PC-3 (cell line): ENCODE measurements at regions not wholly inside any gene's neighbourhood (a gene's known extent, or its start where the extent isn't known, plus 50 kb on each side); places are given as distances from the start of the nearest gene placed in this dataset.

Experiments
- EZH2 ChIP-seq: fragments of 300-600 bp; sonication (generic); IDR thresholded peaks from one replicate; pipeline ENCODE4 v1.6.1; 2017; ENCODE audit warnings: antibody characterized with exemption, mild to moderate bottlenecking, low read length; ENCODE audit not compliant: unreplicated experiment
- EZH2phosphoT487 ChIP-seq: fragments of 300-600 bp; sonication (generic); IDR thresholded peaks from 2 replicates; pipeline ENCODE4 v1.6.1; 2018; ENCODE audit warnings: mild to moderate bottlenecking, antibody characterized with exemption, low read length, borderline replicate concordance
- TF ChIP-seq, protein P1 (sequence below): fragments of 300-600 bp; sonication (generic); conservative IDR thresholded peaks from 2 replicates; pipeline ENCODE4 v1.5.1; 2017; ENCODE audit warnings: antibody characterized with exemption, low read depth, mild to moderate bottlenecking, low read length

DNA sequence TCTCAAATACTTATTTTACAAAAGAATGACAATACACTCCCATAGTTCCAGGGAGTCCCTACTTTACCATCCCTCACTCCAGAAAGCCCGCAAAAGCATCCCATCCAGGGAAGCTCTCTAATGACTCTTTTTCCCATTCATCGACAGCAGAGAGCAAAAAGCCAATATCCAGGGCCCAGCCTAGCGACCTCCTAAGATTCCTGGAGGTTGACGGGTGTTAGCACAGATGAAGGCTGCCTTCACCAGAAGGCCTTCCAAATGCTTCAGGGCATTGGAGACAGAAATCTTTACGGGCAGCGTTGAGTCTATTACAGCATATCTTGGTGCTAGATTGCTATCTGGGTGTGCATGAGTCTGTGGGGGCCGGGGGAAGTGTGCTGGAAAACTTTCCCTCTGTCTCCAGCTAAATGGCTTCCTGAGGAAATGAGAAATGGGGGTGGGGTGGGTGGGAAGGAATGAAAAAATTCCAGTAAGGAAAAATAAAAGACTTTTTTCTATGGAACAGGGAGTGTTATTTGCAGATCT, 136.6 kb downstream of the PROX1 start:
- no peak for TF ChIP-seq EZH2phosphoT487
- TF ChIP-seq, protein P1, sequence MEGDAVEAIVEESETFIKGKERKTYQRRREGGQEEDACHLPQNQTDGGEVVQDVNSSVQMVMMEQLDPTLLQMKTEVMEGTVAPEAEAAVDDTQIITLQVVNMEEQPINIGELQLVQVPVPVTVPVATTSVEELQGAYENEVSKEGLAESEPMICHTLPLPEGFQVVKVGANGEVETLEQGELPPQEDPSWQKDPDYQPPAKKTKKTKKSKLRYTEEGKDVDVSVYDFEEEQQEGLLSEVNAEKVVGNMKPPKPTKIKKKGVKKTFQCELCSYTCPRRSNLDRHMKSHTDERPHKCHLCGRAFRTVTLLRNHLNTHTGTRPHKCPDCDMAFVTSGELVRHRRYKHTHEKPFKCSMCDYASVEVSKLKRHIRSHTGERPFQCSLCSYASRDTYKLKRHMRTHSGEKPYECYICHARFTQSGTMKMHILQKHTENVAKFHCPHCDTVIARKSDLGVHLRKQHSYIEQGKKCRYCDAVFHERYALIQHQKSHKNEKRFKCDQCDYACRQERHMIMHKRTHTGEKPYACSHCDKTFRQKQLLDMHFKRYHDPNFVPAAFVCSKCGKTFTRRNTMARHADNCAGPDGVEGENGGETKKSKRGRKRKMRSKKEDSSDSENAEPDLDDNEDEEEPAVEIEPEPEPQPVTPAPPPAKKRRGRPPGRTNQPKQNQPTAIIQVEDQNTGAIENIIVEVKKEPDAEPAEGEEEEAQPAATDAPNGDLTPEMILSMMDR, result no peak
- no peak for TF ChIP-seq EZH2
